RWPE2 (cell line): ENCODE measurements at regions not wholly inside any gene's neighbourhood (a gene's known extent, or its start where the extent isn't known, plus 50 kb on each side); places are given as distances from the start of the nearest gene placed in this dataset.

Experiments used
- ATAC-seq: fragments of 200-7000 bp; cut with Tn5 transposase; 3 replicates; pipeline ENCODE4 v1.9.1; 2021; ENCODE audit warnings: low read depth
- DNase-seq: peaks from one replicate; pipeline ENCODE4 v3.0.0-alpha.2; 2020; ENCODE audit warnings: low spot score
- H3K27ac ChIP-seq: fragments of 450-650 bp; 2 replicates; pipeline ENCODE4 v1.5.1; 2017; ENCODE audit warnings: mild to moderate bottlenecking; ENCODE audit not compliant: poor library complexity, severe bottlenecking
- H3K27me3 ChIP-seq: fragments of 250-450 bp; sonication (Bioruptor Pico); 2 replicates; pipeline ENCODE4 v1.5.1; 2021; ENCODE audit warnings: mild to moderate bottlenecking, moderate library complexity; ENCODE audit not compliant: insufficient read depth, poor library complexity, severe bottlenecking
- H3K36me3 ChIP-seq: fragments of 250-450 bp; sonication (Bioruptor Pico); 2 replicates; pipeline ENCODE4 v1.5.1; 2020; ENCODE audit warnings: low read depth, mild to moderate bottlenecking, moderate library complexity
- H3K4me1 ChIP-seq: fragments of 250-450 bp; sonication (Bioruptor Pico); 2 replicates; pipeline ENCODE4 v1.5.1; 2021; ENCODE audit warnings: mild to moderate bottlenecking, moderate library complexity; ENCODE audit not compliant: insufficient read depth, poor library complexity, severe bottlenecking
- H3K4me3 ChIP-seq: fragments of 250-450 bp; sonication (Bioruptor Pico); 2 replicates; pipeline ENCODE4 v1.5.1; 2021; ENCODE audit warnings: mild to moderate bottlenecking, moderate library complexity; ENCODE audit not compliant: severe bottlenecking
- H3K9me3 ChIP-seq: fragments of 250-450 bp; sonication (Bioruptor Pico); 2 replicates; pipeline ENCODE4 v1.5.1; 2021; ENCODE audit warnings: mild to moderate bottlenecking, moderate library complexity; ENCODE audit not compliant: severe bottlenecking
- TF ChIP-seq, protein P1 (sequence below): fragments of 450-650 bp; IDR thresholded peaks from one replicate; pipeline ENCODE4 v1.5.1; 2017; ENCODE audit warnings: mild to moderate bottlenecking, moderate library complexity; ENCODE audit not compliant: poor library complexity, severe bottlenecking

DNA sequence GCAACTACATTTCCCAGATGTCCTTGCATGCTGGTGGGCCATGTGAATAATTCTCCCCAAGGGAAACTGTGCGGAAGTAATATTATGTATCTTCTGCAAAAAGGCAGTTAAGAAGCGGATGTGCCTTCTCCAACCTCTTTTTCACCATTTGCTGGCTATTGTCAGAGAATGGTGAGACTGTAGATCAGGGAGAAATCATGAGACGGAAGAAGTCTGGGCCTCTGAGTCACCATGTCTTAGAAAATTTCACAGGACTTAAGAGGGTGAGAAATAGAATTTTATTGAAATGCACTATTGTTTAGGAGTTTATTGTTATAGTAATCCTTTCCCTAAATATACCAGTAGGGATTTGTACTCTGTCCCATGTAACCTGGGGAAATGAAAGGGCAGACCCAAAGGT, 298.7 kb upstream of the ZC3H12C start:
- H3K27ac ChIP-seq: no peak overlapping the region
- ATAC-seq: no peak
- TF ChIP-seq, protein P1, sequence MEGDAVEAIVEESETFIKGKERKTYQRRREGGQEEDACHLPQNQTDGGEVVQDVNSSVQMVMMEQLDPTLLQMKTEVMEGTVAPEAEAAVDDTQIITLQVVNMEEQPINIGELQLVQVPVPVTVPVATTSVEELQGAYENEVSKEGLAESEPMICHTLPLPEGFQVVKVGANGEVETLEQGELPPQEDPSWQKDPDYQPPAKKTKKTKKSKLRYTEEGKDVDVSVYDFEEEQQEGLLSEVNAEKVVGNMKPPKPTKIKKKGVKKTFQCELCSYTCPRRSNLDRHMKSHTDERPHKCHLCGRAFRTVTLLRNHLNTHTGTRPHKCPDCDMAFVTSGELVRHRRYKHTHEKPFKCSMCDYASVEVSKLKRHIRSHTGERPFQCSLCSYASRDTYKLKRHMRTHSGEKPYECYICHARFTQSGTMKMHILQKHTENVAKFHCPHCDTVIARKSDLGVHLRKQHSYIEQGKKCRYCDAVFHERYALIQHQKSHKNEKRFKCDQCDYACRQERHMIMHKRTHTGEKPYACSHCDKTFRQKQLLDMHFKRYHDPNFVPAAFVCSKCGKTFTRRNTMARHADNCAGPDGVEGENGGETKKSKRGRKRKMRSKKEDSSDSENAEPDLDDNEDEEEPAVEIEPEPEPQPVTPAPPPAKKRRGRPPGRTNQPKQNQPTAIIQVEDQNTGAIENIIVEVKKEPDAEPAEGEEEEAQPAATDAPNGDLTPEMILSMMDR: no peak
- H3K4me1 ChIP-seq: no peaks in the 10 kb centered on the region
- H3K27me3 ChIP-seq: no peaks in the 10 kb centered on the region
- no peaks in the 10 kb centered on the region for H3K36me3 ChIP-seq
- H3K9me3 ChIP-seq: no peaks in the 10 kb centered on the region
- H3K4me3 ChIP-seq: no peak overlapping the region
- DNase-seq: no peak

- TF ChIP-seq, protein P1: no peak
- DNase-seq: no peak
- H3K36me3 ChIP-seq: no peaks in the 10 kb centered on the region
- no peak overlapping the region for H3K27ac ChIP-seq
- ATAC-seq: no peak
- H3K4me3 ChIP-seq: no peak overlapping the region
- H3K27me3 ChIP-seq: no peaks in the 10 kb centered on the region
- no peaks in the 10 kb centered on the region for H3K9me3 ChIP-seq
- H3K4me1 ChIP-seq: no peaks in the 10 kb centered on the region
Observed at GRCh38 chr11:109795234-109795633, 298.0 kb upstream of the ZC3H12C start.

DNA sequence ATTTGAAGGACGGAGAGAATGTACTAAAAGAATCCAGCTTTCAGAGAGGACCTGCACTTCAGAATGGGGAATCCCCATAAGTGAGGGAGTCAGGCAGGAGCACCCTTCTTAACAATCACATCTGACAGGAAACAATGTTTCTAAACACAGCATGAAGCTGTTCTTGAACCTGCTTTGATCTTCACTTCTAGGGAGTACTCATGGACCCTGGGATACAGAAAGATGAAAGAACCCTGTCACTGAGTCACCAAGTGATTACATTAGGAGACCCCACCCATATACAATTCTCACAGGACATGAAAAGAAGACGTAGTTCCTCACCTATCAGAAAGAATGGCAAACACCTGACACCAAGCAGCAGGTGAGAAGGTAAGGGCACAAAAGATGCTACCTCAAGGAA, 296.9 kb upstream of the ZC3H12C start:
- Histone ChIP-seq H3K27ac (no peak overlapping the region), H3K36me3 (no peaks in the 10 kb centered on the region), H3K4me1 (no peaks in the 10 kb centered on the region), H3K27me3 (no peaks in the 10 kb centered on the region), H3K9me3 (no peaks in the 10 kb centered on the region), H3K4me3 (no peak overlapping the region)
- no peak for ATAC-seq
- TF ChIP-seq, protein P1: no peak
- no peak for DNase-seq

GRCh38 chr11:109798521-109798920, 294.7 kb upstream of the ZC3H12C start:
- H3K4me1 ChIP-seq: no peaks in the 10 kb centered on the region
- TF ChIP-seq, protein P1: no peak

GRCh38 chr11:109799604-109800003, 293.6 kb upstream of the ZC3H12C start:
- DNase-seq: no peak
- TF ChIP-seq, protein P1: no peak
- H3K27me3 ChIP-seq: no peaks in the 10 kb centered on the region
- no peaks in the 10 kb centered on the region for H3K4me1 ChIP-seq
- H3K4me3 ChIP-seq: no peak overlapping the region
- H3K9me3 ChIP-seq: no peaks in the 10 kb centered on the region
- no peaks in the 10 kb centered on the region for H3K36me3 ChIP-seq
- H3K27ac ChIP-seq: no peak overlapping the region
- no peak for ATAC-seq

More at GRCh38 chr11:109798521-109798920, 294.7 kb upstream of the ZC3H12C start:
- no peak overlapping the region for H3K27ac ChIP-seq
- no peaks in the 10 kb centered on the region for H3K9me3 ChIP-seq
- DNase-seq (no peak), ATAC-seq (no peak)
- H3K36me3 ChIP-seq: no peaks in the 10 kb centered on the region
- no peak overlapping the region for H3K4me3 ChIP-seq
- no peaks in the 10 kb centered on the region for H3K27me3 ChIP-seq
